ENCODE measurements at regions not wholly inside any gene's neighbourhood (a gene's known extent, or its start where the extent isn't known, plus 50 kb on each side); places are given as distances from the start of the nearest gene placed in this dataset.

GRCh38 chr2:129010262-129010661 is 691.6 kb upstream of the HS6ST1 start:
- H3K36me3 Mint-ChIP-seq (ENCODE audit: low read depth): no peaks in the 10 kb centered on the region
- H3K27me3 Mint-ChIP-seq (ENCODE audit: low read depth): peaks cover 40% of the 10 kb centered on the region
- H3K4me3 Mint-ChIP-seq: no peak overlapping the region
- no peak for TF ChIP-seq CTCF (IDR thresholded peaks at IDR 0.05; ENCODE audit: unreplicated experiment in 3 of 3)
- H3K4me1 Mint-ChIP-seq: no peaks in the 10 kb centered on the region
- H3K9me3 Mint-ChIP-seq: no peaks in the 10 kb centered on the region
- no peak overlapping the region for H3K27ac Mint-ChIP-seq

- Mint-ChIP-seq H3K27ac (no peak overlapping the region), H3K4me1 (no peaks in the 10 kb centered on the region), H3K4me3 (no peak overlapping the region), H3K27me3 (ENCODE audit: low read depth) (peaks cover 37% of the 10 kb centered on the region), H3K9me3 (no peaks in the 10 kb centered on the region), H3K36me3 (ENCODE audit: low read depth) (no peaks in the 10 kb centered on the region)
- no peak for TF ChIP-seq CTCF (IDR thresholded peaks at IDR 0.05; ENCODE audit: unreplicated experiment in 3 of 3)
Measured at GRCh38 chr2:129011466-129012061, 692.9 kb upstream of the HS6ST1 start.

- H3K4me1 Mint-ChIP-seq: no peaks in the 10 kb centered on the region
- H3K27ac Mint-ChIP-seq: no peak overlapping the region
- no peaks in the 10 kb centered on the region for H3K9me3 Mint-ChIP-seq
- peaks cover 26% of the 10 kb centered on the region for H3K27me3 Mint-ChIP-seq (ENCODE audit: low read depth)
- H3K36me3 Mint-ChIP-seq (ENCODE audit: low read depth): no peaks in the 10 kb centered on the region
- no peak for TF ChIP-seq CTCF (IDR thresholded peaks at IDR 0.05; ENCODE audit: unreplicated experiment in 3 of 3)
- H3K4me3 Mint-ChIP-seq: no peak overlapping the region
Measured at GRCh38 chr2:129014432-129014831, 695.8 kb upstream of the HS6ST1 start.

GRCh38 chr2:129015397-129016285 is 697.0 kb upstream of the HS6ST1 start:
- H3K9me3 Mint-ChIP-seq: peaks cover 3% of the 10 kb centered on the region
- no peak overlapping the region for H3K4me3 Mint-ChIP-seq
- H3K27me3 Mint-ChIP-seq (ENCODE audit: low read depth): peaks cover 21% of the 10 kb centered on the region
- no peaks in the 10 kb centered on the region for H3K4me1 Mint-ChIP-seq
- TF ChIP-seq CTCF (IDR thresholded peaks at IDR 0.05; ENCODE audit: unreplicated experiment in 3 of 3): no peak
- H3K27ac Mint-ChIP-seq: no peak overlapping the region
- H3K36me3 Mint-ChIP-seq (ENCODE audit: low read depth): no peaks in the 10 kb centered on the region

- TF ChIP-seq CTCF (IDR thresholded peaks at IDR 0.05; ENCODE audit: unreplicated experiment in 3 of 3): no peak
- Mint-ChIP-seq H3K36me3 (ENCODE audit: low read depth) (no peaks in the 10 kb centered on the region), H3K4me3 (no peak overlapping the region), H3K4me1 (no peaks in the 10 kb centered on the region), H3K27me3 (ENCODE audit: low read depth) (peaks cover 13% of the 10 kb centered on the region), H3K9me3 (peaks cover 6% of the 10 kb centered on the region), H3K27ac (no peak overlapping the region)
Measured at GRCh38 chr2:129016972-129017371, 698.3 kb upstream of the HS6ST1 start.

Data from nephron (organoid).